Panc1 (cell line): ENCODE measurements at regions not wholly inside any gene's neighbourhood (a gene's known extent, or its start where the extent isn't known, plus 50 kb on each side); places are given as distances from the start of the nearest gene placed in this dataset.

Experiments
- ATAC-seq: fragments of 200-7000 bp; cut with Tn5 transposase; 2 replicates; pipeline ENCODE4 v1.9.1; 2020; ENCODE audit warnings: mild to moderate bottlenecking, moderate library complexity
- BruUV-seq: library from RNA; stranded (reverse); fragments of 400-500 nt; replicated peaks from 2 replicates; lab custom pipeline; 2021; lab: Mats Ljungman, UMichigan
- CTCF ChIA-PET: fragments of 300-600 bp; sonication (Branson Sonifier 250); formaldehyde crosslinking; loops from one replicate; lab custom pipeline; 2022; ENCODE audit warnings: antibody characterized with exemption; lab: Charles Lee
- POLR2A ChIA-PET: fragments of 300-600 bp; sonication (Branson Sonifier 250); formaldehyde crosslinking; loops from one replicate; lab custom pipeline; 2022; ENCODE audit warnings: antibody characterized with exemption; lab: Charles Lee
- DNase-seq: peaks from one replicate; pipeline ENCODE4 v3.0.0-alpha.2; 2010; ENCODE audit warnings: low read depth, low spot score
- H3K27ac ChIP-seq: 2 replicates; pipeline ENCODE4 v1.5.1; 2011; ENCODE audit warnings: mild to moderate bottlenecking, low read length, inconsistent platforms
- H3K27me3 ChIP-seq: fragments of 200-500 bp; sonication (Bioruptor generic); 2 replicates; pipeline ENCODE4 v1.6.0; 2014; ENCODE audit warnings: low read length, inconsistent platforms; ENCODE audit not compliant: control insufficient read depth, insufficient read depth
- H3K36me3 ChIP-seq: fragments of 200-500 bp; sonication (Bioruptor generic); 2 replicates; pipeline ENCODE4 v1.5.1; 2014; ENCODE audit warnings: inconsistent platforms, mild to moderate bottlenecking, low read length, moderate library complexity; ENCODE audit not compliant: control insufficient read depth, insufficient read depth
- H3K4me1 ChIP-seq: 2 replicates; pipeline ENCODE4 v1.5.1; 2011; ENCODE audit warnings: inconsistent platforms, mild to moderate bottlenecking, low read length, moderate library complexity; ENCODE audit not compliant: control insufficient read depth, insufficient read depth
- H3K4me3 ChIP-seq, 2 experiments: 2 replicates each; pipeline ENCODE4 v1.5.1; 2011 to 2012; ENCODE audit warnings: low read depth in 2 of 2, low read length in 2 of 2, mild to moderate bottlenecking in 2 of 2, inconsistent platforms in 1 of 2, moderate library complexity in 1 of 2
- H3K9me3 ChIP-seq: fragments of 200-500 bp; sonication (Bioruptor generic); 2 replicates; pipeline ENCODE4 v1.5.1; 2014; ENCODE audit warnings: low read depth, mild to moderate bottlenecking, inconsistent platforms, low read length, moderate library complexity; ENCODE audit not compliant: control insufficient read depth, insufficient read depth
- CTCF ChIP-seq: fragments of 450-650 bp; IDR thresholded peaks from 2 replicates; pipeline ENCODE4 v1.5.1; 2017; ENCODE audit warnings: mild to moderate bottlenecking
- POLR2AphosphoS5 ChIP-seq: IDR thresholded peaks from 2 replicates; pipeline ENCODE4 v1.6.1; 2012; ENCODE audit warnings: mild to moderate bottlenecking, low read depth, low read length, moderate library complexity
- REST ChIP-seq, 2 experiments: IDR thresholded peaks; 2 replicates each; pipeline ENCODE4 v1.6.1; 2011 to 2012; ENCODE audit warnings: low read depth in 2 of 2, control low read depth in 1 of 2, low read length in 1 of 2, mild to moderate bottlenecking in 1 of 2, moderate library complexity in 1 of 2; ENCODE audit not compliant: insufficient read depth in 1 of 2
- SIN3A ChIP-seq: IDR thresholded peaks from 2 replicates; pipeline ENCODE4 v1.6.1; 2012; ENCODE audit warnings: low read depth, mild to moderate bottlenecking, low read length, moderate library complexity, borderline replicate concordance; ENCODE audit not compliant: insufficient read depth
- TCF7L2 ChIP-seq: IDR thresholded peaks from 2 replicates; pipeline ENCODE4 v1.6.1; 2011; ENCODE audit warnings: mild to moderate bottlenecking, low read depth, low read length, inconsistent platforms
- in situ Hi-C: cut with HindIII; loops from 2 replicates; pipeline ENCODE4 v1.10.0; 2016; ENCODE audit warnings: low sequenced_read_pairs, low pct_unique_long_range_greater_than_20kb
- intact Hi-C: fragments of 100-400 bp; cut with micrococcal nuclease; formaldehyde crosslinking; loops from one replicate; pipeline ENCODE4 v1.10.0; 2022; ENCODE audit not compliant: unreplicated experiment

GRCh38 chr12:85573635-85574214 is 262.5 kb downstream of the RASSF9 start:
- ATAC-seq = no peak
- Histone ChIP-seq H3K36me3 (no peaks in the 10 kb centered on the region), H3K27me3 (no peaks in the 10 kb centered on the region), H3K4me1 (no peaks in the 10 kb centered on the region), H3K4me3 (no peak overlapping the region), H3K9me3 (no peaks in the 10 kb centered on the region), H3K27ac (no peak overlapping the region)
- no peak for DNase-seq
- intact Hi-C loops = loop anchor here (2.0 to 10.0 kb wide), 2 partner anchors 99 to 295 kb away; no protein-coding TSS in a partner anchor
- BruUV-seq = no TSS peak
- ChIA-PET POLR2A (no interaction called here), CTCF (no interaction called here)
- TF ChIP-seq REST (IDR thresholded peaks at IDR 0.05; ENCODE audit: insufficient read depth in 1 of 2, low read depth in 2 of 2, low read length in 1 of 2) (no peak), CTCF (no peak), POLR2AphosphoS5 (no peak), TCF7L2 (no peak), SIN3A (no peak)
- in situ Hi-C loops = no loop called here

GRCh38 chr12:85574291-85574690 is 261.9 kb downstream of the RASSF9 start:
- CTCF ChIA-PET = interaction anchor here (0.6 to 0.7 kb wide), 2 partner anchors 119 to 375 kb away, joined by 3 to 4 read pairs; no protein-coding TSS in a partner anchor
- POLR2A ChIA-PET = no interaction called here
- DNase-seq = no peak
- Histone ChIP-seq H3K4me3 (no peak overlapping the region), H3K9me3 (no peaks in the 10 kb centered on the region), H3K36me3 (no peaks in the 10 kb centered on the region), H3K4me1 (no peaks in the 10 kb centered on the region), H3K27ac (no peak overlapping the region), H3K27me3 (no peaks in the 10 kb centered on the region)
- no TSS peak for BruUV-seq
- in situ Hi-C loops = no loop called here
- no peak for TF ChIP-seq CTCF
- no peak for TF ChIP-seq REST (IDR thresholded peaks at IDR 0.05; ENCODE audit: insufficient read depth in 1 of 2, low read depth in 2 of 2, low read length in 1 of 2)
- TF ChIP-seq SIN3A = no peak
- TF ChIP-seq POLR2AphosphoS5 = no peak
- no peak for TF ChIP-seq TCF7L2
- intact Hi-C loops = loop anchor here (2.0 to 10.0 kb wide), 2 partner anchors 99 to 295 kb away; no protein-coding TSS in a partner anchor
- ATAC-seq = no peak
